HepG2 (cell line): ENCODE measurements at regions not wholly inside any gene's neighbourhood (a gene's known extent, or its start where the extent isn't known, plus 50 kb on each side); places are given as distances from the start of the nearest gene placed in this dataset.

Experiments used
- ARNT2 ChIP-seq: sonication (generic); formaldehyde crosslinking; IDR thresholded peaks from 2 replicates; pipeline ENCODE4 v1.8.0; 2022; ENCODE audit warnings: mild to moderate bottlenecking, low read depth, missing genetic modification reagents, moderate library complexity
- ARNTL ChIP-seq: sonication (generic); formaldehyde crosslinking; IDR thresholded peaks from 2 replicates; pipeline ENCODE4 v1.4.0; 2020; ENCODE audit warnings: mild to moderate bottlenecking, missing genetic modification reagents
- CBX2 ChIP-seq, 2 experiments: fragments of 200-600 bp in 1 of 2; sonication (generic); formaldehyde crosslinking in 1 of 2; IDR thresholded peaks; 2 replicates each; pipeline versions ENCODE4 v1.7.0 to v1.8.1; 2018 to 2022; ENCODE audit warnings: low read depth in 2 of 2, low read length in 1 of 2, mild to moderate bottlenecking in 1 of 2, missing genetic modification reagents in 1 of 2
- HDAC6 ChIP-seq: fragments of 200-600 bp; sonication (generic); IDR thresholded peaks from 2 replicates; pipeline ENCODE4 v1.7.0; 2017; ENCODE audit warnings: mild to moderate bottlenecking, antibody characterized with exemption, low read length, low read depth
- TF ChIP-seq, protein P1 (sequence below): sonication (generic); formaldehyde crosslinking; IDR thresholded peaks from 2 replicates; pipeline ENCODE4 v1.9.0; 2022; ENCODE audit warnings: missing genetic modification reagents, mild to moderate bottlenecking, borderline replicate concordance
- TF ChIP-seq, protein P2 (sequence below), 2 experiments: fragments of 450-650 bp in 1 of 2; sonication (generic) in 1 of 2; formaldehyde crosslinking in 1 of 2; IDR thresholded peaks; 2 replicates each; pipeline versions ENCODE4 v1.6.1 to v1.8.0; 2016 to 2022; ENCODE audit warnings: antibody characterized with exemption in 1 of 2, mild to moderate bottlenecking in 1 of 2, missing genetic modification reagents in 1 of 2
- TF ChIP-seq, protein P3 (sequence below): IDR thresholded peaks from 2 replicates; pipeline ENCODE4 v1.6.1; 2016; ENCODE audit warnings: missing genetic modification reagents, missing compliant biosample characterization
- TF ChIP-seq, protein P4 (sequence below): sonication (generic); formaldehyde crosslinking; IDR thresholded peaks from 2 replicates; pipeline ENCODE4 v1.5.1; 2020; ENCODE audit warnings: missing genetic modification reagents, mild to moderate bottlenecking, borderline replicate concordance
- TF ChIP-seq, protein P5 (sequence below): IDR thresholded peaks from 2 replicates; pipeline ENCODE4 v1.6.1; 2016; ENCODE audit warnings: missing biosample characterization, missing genetic modification reagents, low read depth
- TF ChIP-seq, protein P6 (sequence below): sonication (generic); formaldehyde crosslinking; IDR thresholded peaks from 2 replicates; pipeline ENCODE4 v1.4.0; 2020; ENCODE audit warnings: mild to moderate bottlenecking, missing genetic modification reagents

DNA sequence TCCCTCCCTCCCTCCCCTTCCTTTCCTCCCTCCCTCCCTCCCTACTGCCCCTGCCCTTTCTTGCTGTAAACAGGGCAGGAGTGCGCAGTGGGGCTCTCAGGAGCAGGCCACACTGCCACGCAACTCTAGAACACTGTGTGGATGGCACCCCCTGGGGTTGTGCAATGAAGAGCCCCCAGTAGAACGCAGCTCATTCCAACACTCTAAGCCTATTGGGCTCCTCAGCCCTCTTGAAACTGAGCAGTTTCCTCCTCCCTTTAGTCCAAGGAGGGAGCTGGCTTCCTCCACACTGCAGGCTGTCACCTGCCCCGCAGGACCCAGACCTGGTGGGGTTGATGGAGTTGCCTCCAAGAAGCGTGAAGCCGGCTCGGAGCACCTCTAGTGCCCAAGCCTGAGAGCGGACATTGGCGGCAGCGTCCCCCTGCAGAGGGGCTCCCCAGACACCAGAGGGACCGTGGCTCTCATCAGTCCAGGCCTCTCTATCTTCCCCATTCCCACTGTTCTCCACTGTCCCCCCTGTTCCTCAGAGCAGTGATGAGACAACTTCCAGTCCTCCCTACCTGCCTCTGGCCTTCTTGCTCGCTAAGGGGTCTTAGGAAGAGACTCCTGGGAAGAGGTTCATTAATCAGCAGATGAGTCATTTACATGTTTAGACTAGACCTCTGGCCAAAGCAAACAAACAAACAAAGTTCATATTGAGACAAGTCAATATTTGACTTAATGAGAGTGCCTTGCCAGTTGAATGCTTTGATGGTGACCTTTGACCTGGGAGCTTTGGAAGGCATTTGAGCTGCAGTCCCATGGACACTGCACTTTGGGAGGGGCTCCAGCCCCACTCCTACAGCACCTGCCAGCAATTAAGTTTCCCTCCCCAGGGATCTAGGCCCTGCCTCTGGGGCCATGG, 64.0 kb downstream of the RPUSD4 start (continued):
- TF ChIP-seq, protein P1, sequence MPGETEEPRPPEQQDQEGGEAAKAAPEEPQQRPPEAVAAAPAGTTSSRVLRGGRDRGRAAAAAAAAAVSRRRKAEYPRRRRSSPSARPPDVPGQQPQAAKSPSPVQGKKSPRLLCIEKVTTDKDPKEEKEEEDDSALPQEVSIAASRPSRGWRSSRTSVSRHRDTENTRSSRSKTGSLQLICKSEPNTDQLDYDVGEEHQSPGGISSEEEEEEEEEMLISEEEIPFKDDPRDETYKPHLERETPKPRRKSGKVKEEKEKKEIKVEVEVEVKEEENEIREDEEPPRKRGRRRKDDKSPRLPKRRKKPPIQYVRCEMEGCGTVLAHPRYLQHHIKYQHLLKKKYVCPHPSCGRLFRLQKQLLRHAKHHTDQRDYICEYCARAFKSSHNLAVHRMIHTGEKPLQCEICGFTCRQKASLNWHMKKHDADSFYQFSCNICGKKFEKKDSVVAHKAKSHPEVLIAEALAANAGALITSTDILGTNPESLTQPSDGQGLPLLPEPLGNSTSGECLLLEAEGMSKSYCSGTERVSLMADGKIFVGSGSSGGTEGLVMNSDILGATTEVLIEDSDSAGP (CRISPR knock-in tag), result no peak
- TF ChIP-seq, protein P2, sequence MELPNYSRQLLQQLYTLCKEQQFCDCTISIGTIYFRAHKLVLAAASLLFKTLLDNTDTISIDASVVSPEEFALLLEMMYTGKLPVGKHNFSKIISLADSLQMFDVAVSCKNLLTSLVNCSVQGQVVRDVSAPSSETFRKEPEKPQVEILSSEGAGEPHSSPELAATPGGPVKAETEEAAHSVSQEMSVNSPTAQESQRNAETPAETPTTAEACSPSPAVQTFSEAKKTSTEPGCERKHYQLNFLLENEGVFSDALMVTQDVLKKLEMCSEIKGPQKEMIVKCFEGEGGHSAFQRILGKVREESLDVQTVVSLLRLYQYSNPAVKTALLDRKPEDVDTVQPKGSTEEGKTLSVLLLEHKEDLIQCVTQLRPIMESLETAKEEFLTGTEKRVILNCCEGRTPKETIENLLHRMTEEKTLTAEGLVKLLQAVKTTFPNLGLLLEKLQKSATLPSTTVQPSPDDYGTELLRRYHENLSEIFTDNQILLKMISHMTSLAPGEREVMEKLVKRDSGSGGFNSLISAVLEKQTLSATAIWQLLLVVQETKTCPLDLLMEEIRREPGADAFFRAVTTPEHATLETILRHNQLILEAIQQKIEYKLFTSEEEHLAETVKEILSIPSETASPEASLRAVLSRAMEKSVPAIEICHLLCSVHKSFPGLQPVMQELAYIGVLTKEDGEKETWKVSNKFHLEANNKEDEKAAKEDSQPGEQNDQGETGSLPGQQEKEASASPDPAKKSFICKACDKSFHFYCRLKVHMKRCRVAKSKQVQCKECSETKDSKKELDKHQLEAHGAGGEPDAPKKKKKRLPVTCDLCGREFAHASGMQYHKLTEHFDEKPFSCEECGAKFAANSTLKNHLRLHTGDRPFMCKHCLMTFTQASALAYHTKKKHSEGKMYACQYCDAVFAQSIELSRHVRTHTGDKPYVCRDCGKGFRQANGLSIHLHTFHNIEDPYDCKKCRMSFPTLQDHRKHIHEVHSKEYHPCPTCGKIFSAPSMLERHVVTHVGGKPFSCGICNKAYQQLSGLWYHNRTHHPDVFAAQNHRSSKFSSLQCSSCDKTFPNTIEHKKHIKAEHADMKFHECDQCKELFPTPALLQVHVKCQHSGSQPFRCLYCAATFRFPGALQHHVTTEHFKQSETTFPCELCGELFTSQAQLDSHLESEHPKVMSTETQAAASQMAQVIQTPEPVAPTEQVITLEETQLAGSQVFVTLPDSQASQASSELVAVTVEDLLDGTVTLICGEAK (IDR thresholded peaks at IDR 0.05), result no peak
- TF ChIP-seq, protein P2 (CRISPR knock-in tag; IDR thresholded peaks at IDR 0.05), result no peak
- TF ChIP-seq, protein P3, sequence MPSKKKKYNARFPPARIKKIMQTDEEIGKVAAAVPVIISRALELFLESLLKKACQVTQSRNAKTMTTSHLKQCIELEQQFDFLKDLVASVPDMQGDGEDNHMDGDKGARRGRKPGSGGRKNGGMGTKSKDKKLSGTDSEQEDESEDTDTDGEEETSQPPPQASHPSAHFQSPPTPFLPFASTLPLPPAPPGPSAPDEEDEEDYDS, result peak; percentile 3; the same call in 1 of the 2 replicates
- no peak for TF ChIP-seq ARNTL (CRISPR knock-in tag)
- TF ChIP-seq, protein P4, sequence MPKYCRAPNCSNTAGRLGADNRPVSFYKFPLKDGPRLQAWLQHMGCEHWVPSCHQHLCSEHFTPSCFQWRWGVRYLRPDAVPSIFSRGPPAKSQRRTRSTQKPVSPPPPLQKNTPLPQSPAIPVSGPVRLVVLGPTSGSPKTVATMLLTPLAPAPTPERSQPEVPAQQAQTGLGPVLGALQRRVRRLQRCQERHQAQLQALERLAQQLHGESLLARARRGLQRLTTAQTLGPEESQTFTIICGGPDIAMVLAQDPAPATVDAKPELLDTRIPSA, result no peak
- TF ChIP-seq ARNT2 (CRISPR knock-in tag), result no peak
- no peak for TF ChIP-seq CBX2 (IDR thresholded peaks at IDR 0.05; ENCODE audit: low read depth, low read length)
- TF ChIP-seq CBX2 (CRISPR knock-in tag; IDR thresholded peaks at IDR 0.05; ENCODE audit: low read depth), result no peak
- TF ChIP-seq HDAC6, result no peak
- TF ChIP-seq, protein P5, sequence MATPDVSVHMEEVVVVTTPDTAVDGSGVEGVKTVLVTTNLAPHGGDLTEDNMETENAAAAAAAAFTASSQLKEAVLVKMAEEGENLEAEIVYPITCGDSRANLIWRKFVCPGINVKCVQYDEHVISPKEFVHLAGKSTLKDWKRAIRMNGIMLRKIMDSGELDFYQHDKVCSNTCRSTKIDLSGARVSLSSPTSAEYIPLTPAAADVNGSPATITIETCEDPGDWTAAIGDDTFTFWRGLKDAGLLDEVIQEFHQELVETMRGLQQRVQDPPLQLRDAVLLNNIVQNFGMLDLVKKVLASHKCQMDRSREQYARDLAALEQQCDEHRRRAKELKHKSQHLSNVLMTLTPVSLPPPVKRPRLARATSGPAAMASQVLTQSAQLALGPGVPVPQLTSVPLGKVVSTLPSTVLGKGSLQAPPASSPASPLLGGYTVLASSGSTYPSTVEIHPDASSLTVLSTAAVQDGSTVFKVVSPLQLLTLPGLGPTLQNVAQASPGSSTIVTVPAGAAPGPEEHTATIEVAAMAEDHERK (CRISPR knock-in tag), result no peak
- TF ChIP-seq, protein P6, sequence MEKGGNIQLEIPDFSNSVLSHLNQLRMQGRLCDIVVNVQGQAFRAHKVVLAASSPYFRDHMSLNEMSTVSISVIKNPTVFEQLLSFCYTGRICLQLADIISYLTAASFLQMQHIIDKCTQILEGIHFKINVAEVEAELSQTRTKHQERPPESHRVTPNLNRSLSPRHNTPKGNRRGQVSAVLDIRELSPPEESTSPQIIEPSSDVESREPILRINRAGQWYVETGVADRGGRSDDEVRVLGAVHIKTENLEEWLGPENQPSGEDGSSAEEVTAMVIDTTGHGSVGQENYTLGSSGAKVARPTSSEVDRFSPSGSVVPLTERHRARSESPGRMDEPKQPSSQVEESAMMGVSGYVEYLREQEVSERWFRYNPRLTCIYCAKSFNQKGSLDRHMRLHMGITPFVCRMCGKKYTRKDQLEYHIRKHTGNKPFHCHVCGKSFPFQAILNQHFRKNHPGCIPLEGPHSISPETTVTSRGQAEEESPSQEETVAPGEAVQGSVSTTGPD (CRISPR knock-in tag), result no peak
